Fibroblast of the conjunctiva (primary cell): ENCODE measurements at regions not wholly inside any gene's neighbourhood (a gene's known extent, or its start where the extent isn't known, plus 50 kb on each side); places are given as distances from the start of the nearest gene placed in this dataset.

ENCODE experiments used
- DNase-seq: peaks from one replicate; pipeline ENCODE4 v3.0.0-alpha.2; 2010; ENCODE audit warnings: low read depth

- peak; percentile 79 for DNase-seq
Observed at GRCh38 chrX:131704136-131704695, 160.3 kb downstream of the OR13H1 start.

GRCh38 chrX:131709553-131709952 is 165.7 kb downstream of the OR13H1 start:
- DNase-seq: no peak

GRCh38 chrX:131711478-131711867 is 167.6 kb downstream of the OR13H1 start:
- no peak for DNase-seq

GRCh38 chrX:131723646-131724045 is 179.8 kb downstream of the OR13H1 start:
- no peak for DNase-seq

GRCh38 chrX:131724292-131724691 is 180.4 kb downstream of the OR13H1 start:
- no peak for DNase-seq

GRCh38 chrX:131725001-131725654 is 181.3 kb downstream of the OR13H1 start:
- no peak for DNase-seq

- DNase-seq: no peak
Observed at GRCh38 chrX:131727778-131728177, 183.9 kb downstream of the OR13H1 start.

GRCh38 chrX:131728295-131729145 is 184.6 kb downstream of the OR13H1 start:
- peak; percentile 87 for DNase-seq

- peak; percentile 90 for DNase-seq
Observed at GRCh38 chrX:131729295-131729694, 185.4 kb downstream of the OR13H1 start.

GRCh38 chrX:131734621-131735020 is 190.7 kb downstream of the OR13H1 start:
- peak; percentile 84 for DNase-seq

GRCh38 chrX:131735127-131735526 is 191.3 kb downstream of the OR13H1 start:
- no peak for DNase-seq

GRCh38 chrX:131739823-131740222 is 195.9 kb downstream of the OR13H1 start:
- no peak for DNase-seq

- peak; percentile 80 for DNase-seq
Observed at GRCh38 chrX:131741103-131741581, 197.3 kb downstream of the OR13H1 start.

GRCh38 chrX:131745942-131746489 is 202.1 kb downstream of the OR13H1 start:
- no peak for DNase-seq

GRCh38 chrX:131746491-131746968 is 202.7 kb downstream of the OR13H1 start:
- DNase-seq: peak; percentile 78

- peak; percentile 89 for DNase-seq
Observed at GRCh38 chrX:131747173-131747572, 203.3 kb downstream of the OR13H1 start.

- peak; percentile 80 for DNase-seq
Observed at GRCh38 chrX:131752493-131753198, 208.8 kb downstream of the OR13H1 start.

- DNase-seq: peak; percentile 63
Observed at GRCh38 chrX:131762802-131763234, 218.9 kb downstream of the OR13H1 start.

- DNase-seq: peak; percentile 87
Observed at GRCh38 chrX:131763674-131764073, 219.8 kb downstream of the OR13H1 start.

GRCh38 chrX:131764216-131764615 is 220.3 kb downstream of the OR13H1 start:
- no peak for DNase-seq
